Cerebellar nuclear complex (tissue), 1 donor: ENCODE measurements at regions not wholly inside any gene's neighbourhood (a gene's known extent, or its start where the extent isn't known, plus 50 kb on each side); places are given as distances from the start of the nearest gene placed in this dataset.
"Not testable (repeated sequence)": the region's sequence is repeated elsewhere in the genome, so short reads cannot be mapped to it uniquely, and the experiment has no call there.

Experiments
- DNase-seq, 2 experiments: peaks; one replicate each; lab custom pipeline; 2025; lab: John Stamatoyannopoulos, UW

- no peak for DNase-seq
Measured at GRCh38 chr2:234374150-234374508, 122.8 kb downstream of the ARL4C start.

- DNase-seq: no peak
Measured at GRCh38 chr2:234373481-234374149, 123.3 kb downstream of the ARL4C start.

- DNase-seq: no peak
Measured at GRCh38 chr2:234373060-234373459, 123.8 kb downstream of the ARL4C start.

- no peak for DNase-seq
Measured at GRCh38 chr2:234372506-234372905, 124.4 kb downstream of the ARL4C start.

- no peak for DNase-seq
Measured at GRCh38 chr2:234368861-234369261, 128.0 kb downstream of the ARL4C start.

GRCh38 chr2:234366891-234367290, 130.0 kb downstream of the ARL4C start:
- no peak for DNase-seq

GRCh38 chr2:234364661-234365060, 132.2 kb downstream of the ARL4C start:
- no peak for DNase-seq

- no peak for DNase-seq
Measured at GRCh38 chr2:234363647-234364294, 133.1 kb downstream of the ARL4C start.

- no peak for DNase-seq
Measured at GRCh38 chr2:234363011-234363487, 133.8 kb downstream of the ARL4C start.

GRCh38 chr2:234360313-234360975, 136.4 kb downstream of the ARL4C start:
- DNase-seq: not testable (repeated sequence)

GRCh38 chr2:234357666-234358065, 139.2 kb downstream of the ARL4C start:
- no peak for DNase-seq

- DNase-seq: no peak
Measured at GRCh38 chr2:234355808-234356365, 141.0 kb downstream of the ARL4C start.

GRCh38 chr2:234355021-234355720, 141.7 kb downstream of the ARL4C start:
- DNase-seq: no peak

GRCh38 chr2:234352270-234352669, 144.6 kb downstream of the ARL4C start:
- DNase-seq: no peak

- DNase-seq: not testable (repeated sequence)
Measured at GRCh38 chr2:234351866-234352265, 145.0 kb downstream of the ARL4C start.

GRCh38 chr2:234348081-234348480, 148.8 kb downstream of the ARL4C start:
- DNase-seq: no peak

GRCh38 chr2:234345921-234346320, 151.0 kb downstream of the ARL4C start:
- DNase-seq: no peak

- DNase-seq: no peak
Measured at GRCh38 chr2:234344012-234344411, 152.9 kb downstream of the ARL4C start.

GRCh38 chr2:234343372-234343771, 153.5 kb downstream of the ARL4C start:
- DNase-seq: no peak

GRCh38 chr2:234341306-234341985, 155.4 kb downstream of the ARL4C start:
- no peak for DNase-seq

GRCh38 chr2:234339501-234339900, 157.4 kb downstream of the ARL4C start:
- DNase-seq: no peak

GRCh38 chr2:234339011-234339410, 157.9 kb downstream of the ARL4C start:
- DNase-seq: no peak
